ENCODE measurements at regions not wholly inside any gene's neighbourhood (a gene's known extent, or its start where the extent isn't known, plus 50 kb on each side); places are given as distances from the start of the nearest gene placed in this dataset.

- Histone ChIP-seq H3K4me1 (ENCODE audit: insufficient read depth, low read length, poor library complexity, severe bottlenecking) (no peaks in the 10 kb centered on the region), H2AFZ (ENCODE audit: low read length) (no peak overlapping the region), H3K27me3 (ENCODE audit: insufficient read depth, low read length, poor library complexity, severe bottlenecking) (no peaks in the 10 kb centered on the region), H3K9me2 (replicated peaks; ENCODE audit: low read depth, low read length) (no peaks in the 10 kb centered on the region), H3K79me2 (ENCODE audit: insufficient read depth, low read length) (no peaks in the 10 kb centered on the region), H3K4me2 (ENCODE audit: low read depth, low read length, poor library complexity, severe bottlenecking) (no peak overlapping the region), H4K20me1 (ENCODE audit: insufficient read depth, low read length, poor library complexity, severe bottlenecking) (no peaks in the 10 kb centered on the region), H3F3A (ENCODE audit: low read depth) (no peaks in the 10 kb centered on the region), H3K9me3 (ENCODE audit: insufficient read depth, low read depth, low read length) (no peaks in the 10 kb centered on the region), H3K36me3 (ENCODE audit: insufficient read depth, low read length) (no peaks in the 10 kb centered on the region), H3K9ac (ENCODE audit: low read depth, low read length, poor library complexity, severe bottlenecking) (no peak overlapping the region), H3K4me3 (ENCODE audit: low read length, poor library complexity, severe bottlenecking) (no peak overlapping the region)
- peak; percentile 82 for TF ChIP-seq CTCF (conservative IDR thresholded peaks at IDR 0.05; ENCODE audit: low read length)
- TF ChIP-seq EZH2phosphoT487 (IDR thresholded peaks at IDR 0.05; ENCODE audit: borderline replicate concordance), result no peak
Measured at GRCh38 chr3:30112902-30113484, 493.4 kb upstream of the TGFBR2 start.

GRCh38 chr3:30113906-30114305, 492.5 kb upstream of the TGFBR2 start:
- no peaks in the 10 kb centered on the region for H3K79me2 ChIP-seq (ENCODE audit: insufficient read depth, low read length)
- no peak overlapping the region for H2AFZ ChIP-seq (ENCODE audit: low read length)
- H4K20me1 ChIP-seq (ENCODE audit: insufficient read depth, low read length, poor library complexity, severe bottlenecking), result no peaks in the 10 kb centered on the region
- H3K27me3 ChIP-seq (ENCODE audit: insufficient read depth, low read length, poor library complexity, severe bottlenecking), result no peaks in the 10 kb centered on the region
- no peak overlapping the region for H3K9ac ChIP-seq (ENCODE audit: low read depth, low read length, poor library complexity, severe bottlenecking)
- H3K4me1 ChIP-seq (ENCODE audit: insufficient read depth, low read length, poor library complexity, severe bottlenecking), result no peaks in the 10 kb centered on the region
- H3K9me2 ChIP-seq (replicated peaks; ENCODE audit: low read depth, low read length), result no peaks in the 10 kb centered on the region
- H3F3A ChIP-seq (ENCODE audit: low read depth), result no peaks in the 10 kb centered on the region
- no peak overlapping the region for H3K4me2 ChIP-seq (ENCODE audit: low read depth, low read length, poor library complexity, severe bottlenecking)
- no peaks in the 10 kb centered on the region for H3K36me3 ChIP-seq (ENCODE audit: insufficient read depth, low read length)
- no peak for TF ChIP-seq EZH2phosphoT487 (IDR thresholded peaks at IDR 0.05; ENCODE audit: borderline replicate concordance)
- TF ChIP-seq CTCF (conservative IDR thresholded peaks at IDR 0.05; ENCODE audit: low read length), result no peak
- H3K9me3 ChIP-seq (ENCODE audit: insufficient read depth, low read depth, low read length), result no peaks in the 10 kb centered on the region
- no peak overlapping the region for H3K4me3 ChIP-seq (ENCODE audit: low read length, poor library complexity, severe bottlenecking)

GRCh38 chr3:30114918-30115317, 491.5 kb upstream of the TGFBR2 start:
- TF ChIP-seq EZH2phosphoT487 (IDR thresholded peaks at IDR 0.05; ENCODE audit: borderline replicate concordance) (no peak), CTCF (conservative IDR thresholded peaks at IDR 0.05; ENCODE audit: low read length) (no peak)

More at GRCh38 chr3:30114918-30115317, 491.5 kb upstream of the TGFBR2 start:
- Histone ChIP-seq H3K9me3 (ENCODE audit: insufficient read depth, low read depth, low read length) (no peaks in the 10 kb centered on the region), H3F3A (ENCODE audit: low read depth) (no peaks in the 10 kb centered on the region), H3K79me2 (ENCODE audit: insufficient read depth, low read length) (no peaks in the 10 kb centered on the region), H2AFZ (ENCODE audit: low read length) (no peak overlapping the region), H3K9ac (ENCODE audit: low read depth, low read length, poor library complexity, severe bottlenecking) (no peak overlapping the region), H4K20me1 (ENCODE audit: insufficient read depth, low read length, poor library complexity, severe bottlenecking) (no peaks in the 10 kb centered on the region), H3K4me1 (ENCODE audit: insufficient read depth, low read length, poor library complexity, severe bottlenecking) (no peaks in the 10 kb centered on the region), H3K4me2 (ENCODE audit: low read depth, low read length, poor library complexity, severe bottlenecking) (no peak overlapping the region), H3K9me2 (replicated peaks; ENCODE audit: low read depth, low read length) (no peaks in the 10 kb centered on the region), H3K4me3 (ENCODE audit: low read length, poor library complexity, severe bottlenecking) (no peak overlapping the region), H3K27me3 (ENCODE audit: insufficient read depth, low read length, poor library complexity, severe bottlenecking) (no peaks in the 10 kb centered on the region), H3K36me3 (ENCODE audit: insufficient read depth, low read length) (no peaks in the 10 kb centered on the region)
